ENCODE measurements at regions not wholly inside any gene's neighbourhood (a gene's known extent, or its start where the extent isn't known, plus 50 kb on each side); places are given as distances from the start of the nearest gene placed in this dataset.
"Not testable (repeated sequence)": the region's sequence is repeated elsewhere in the genome, so short reads cannot be mapped to it uniquely, and the experiment has no call there.

DNA sequence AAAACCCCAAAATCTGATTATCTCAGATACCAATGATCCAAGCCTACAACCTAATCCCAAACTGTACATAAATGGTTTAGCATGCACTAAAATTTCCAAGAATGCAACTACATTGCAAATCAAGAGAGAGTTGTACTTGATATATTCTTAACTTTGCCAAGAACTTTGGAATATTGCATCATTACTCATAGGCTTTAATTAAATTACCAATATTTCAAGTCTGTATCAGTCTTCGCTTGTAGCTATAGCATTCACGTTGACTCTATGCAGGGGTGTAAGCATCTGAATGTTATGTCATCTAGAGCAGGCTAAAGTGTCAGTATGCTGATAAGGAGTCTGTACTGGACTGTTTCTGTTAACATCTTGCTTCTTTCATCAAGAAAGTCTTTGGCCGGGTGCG lies 56.3 kb downstream of the FOXI3 start:
- DNase-seq (ENCODE audit: low read depth in 2 of 2): no peak

DNA sequence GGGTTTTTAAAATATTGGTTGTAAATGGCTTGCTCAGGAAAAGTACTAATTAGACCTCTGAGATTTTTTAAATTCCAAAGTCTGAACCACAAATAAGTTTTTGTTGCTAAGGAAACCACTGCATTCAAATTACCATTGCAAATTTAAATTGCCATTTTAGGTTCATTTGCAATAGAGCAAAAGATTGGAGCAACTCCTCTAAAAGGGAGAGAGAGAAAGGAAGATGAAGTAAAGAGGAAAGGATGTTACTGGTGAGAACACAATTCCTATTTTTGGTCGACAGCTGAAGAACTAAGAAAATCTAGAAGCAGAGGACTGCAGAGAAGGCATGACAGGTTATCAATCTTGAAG lies 74.9 kb downstream of the FOXI3 start:
- no peak for DNase-seq (ENCODE audit: low read depth in 2 of 2)

DNA sequence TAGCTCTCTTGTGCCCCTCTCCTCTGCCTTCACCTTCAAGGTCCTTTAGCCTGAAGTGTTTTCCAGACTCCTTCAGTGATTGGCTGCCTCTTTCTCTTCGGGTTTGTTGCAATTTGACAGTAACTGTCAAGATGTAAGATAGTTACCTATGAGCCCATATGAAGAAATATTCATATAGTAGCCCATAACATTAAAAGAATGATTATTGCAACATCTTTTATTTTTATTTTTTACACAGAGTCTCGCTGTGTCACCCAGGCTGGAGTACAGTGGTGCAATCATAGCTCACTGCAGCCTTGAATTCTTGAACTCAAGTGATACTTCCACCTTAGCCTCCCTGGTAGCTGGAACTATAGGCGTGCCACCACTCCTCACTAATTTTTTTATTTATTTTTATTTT lies 80.5 kb downstream of the FOXI3 start:
- no peak for DNase-seq (ENCODE audit: low read depth in 2 of 2)

DNA sequence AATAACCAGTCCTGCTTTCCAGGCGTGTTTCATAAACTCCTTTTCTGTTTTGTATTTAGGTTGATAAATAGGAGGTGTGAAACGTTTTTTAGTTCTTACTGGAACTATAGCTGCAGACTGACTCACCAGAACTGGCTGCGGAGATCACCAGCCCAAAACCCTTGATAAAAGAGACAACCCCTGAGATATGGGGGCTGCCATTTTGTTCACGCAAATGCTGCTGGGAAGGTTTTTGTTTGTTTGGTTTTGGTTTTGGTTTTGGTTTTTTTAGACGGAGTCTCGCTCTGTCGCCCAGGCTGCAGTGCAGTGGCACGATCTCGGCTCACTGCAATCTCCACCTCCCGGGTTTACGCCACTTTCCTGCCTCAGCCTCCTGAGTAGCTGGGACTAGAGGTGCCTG lies 87.1 kb downstream of the FOXI3 start:
- DNase-seq (ENCODE audit: low read depth in 2 of 2): not testable (repeated sequence)

DNA sequence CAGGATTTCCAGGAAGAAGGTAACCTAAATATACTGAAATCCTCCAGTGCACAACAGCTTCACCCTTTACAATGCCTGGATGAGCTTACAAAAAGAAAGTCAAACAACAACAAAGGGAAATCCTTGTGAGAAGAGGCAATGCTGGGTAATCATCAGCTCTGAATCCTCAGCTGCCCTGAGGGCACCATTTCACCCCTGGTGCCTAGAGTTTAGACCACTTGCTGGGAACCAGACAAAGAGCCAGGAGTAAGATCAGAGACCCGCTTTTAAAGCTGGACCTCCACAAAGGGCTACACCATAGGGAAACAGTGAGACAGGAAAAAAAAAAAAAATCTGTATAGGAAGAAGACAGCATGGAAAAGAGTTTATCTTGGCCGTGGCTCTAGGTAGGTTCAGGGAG lies 97.0 kb downstream of the FOXI3 start:
- DNase-seq (ENCODE audit: low read depth in 2 of 2): no peak

DNA sequence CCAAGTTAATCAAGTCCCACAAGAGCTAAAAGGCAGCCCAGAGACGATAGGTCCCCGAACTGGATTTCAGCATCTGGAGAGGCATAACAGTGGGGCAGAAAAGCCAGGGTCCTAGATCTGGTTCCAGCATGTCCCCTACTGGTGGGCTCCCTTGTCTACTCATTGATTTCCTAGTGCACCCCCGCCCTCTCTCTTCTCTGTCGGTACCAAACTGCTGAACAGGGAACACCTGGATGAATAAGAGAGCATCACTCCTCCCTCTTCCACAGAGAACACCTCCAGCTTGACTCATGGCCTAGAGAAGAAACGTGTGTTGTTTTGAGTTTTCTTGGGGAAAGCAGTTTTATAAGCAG lies 101.3 kb downstream of the FOXI3 start:
- DNase-seq (ENCODE audit: low read depth in 2 of 2): no peak

DNA sequence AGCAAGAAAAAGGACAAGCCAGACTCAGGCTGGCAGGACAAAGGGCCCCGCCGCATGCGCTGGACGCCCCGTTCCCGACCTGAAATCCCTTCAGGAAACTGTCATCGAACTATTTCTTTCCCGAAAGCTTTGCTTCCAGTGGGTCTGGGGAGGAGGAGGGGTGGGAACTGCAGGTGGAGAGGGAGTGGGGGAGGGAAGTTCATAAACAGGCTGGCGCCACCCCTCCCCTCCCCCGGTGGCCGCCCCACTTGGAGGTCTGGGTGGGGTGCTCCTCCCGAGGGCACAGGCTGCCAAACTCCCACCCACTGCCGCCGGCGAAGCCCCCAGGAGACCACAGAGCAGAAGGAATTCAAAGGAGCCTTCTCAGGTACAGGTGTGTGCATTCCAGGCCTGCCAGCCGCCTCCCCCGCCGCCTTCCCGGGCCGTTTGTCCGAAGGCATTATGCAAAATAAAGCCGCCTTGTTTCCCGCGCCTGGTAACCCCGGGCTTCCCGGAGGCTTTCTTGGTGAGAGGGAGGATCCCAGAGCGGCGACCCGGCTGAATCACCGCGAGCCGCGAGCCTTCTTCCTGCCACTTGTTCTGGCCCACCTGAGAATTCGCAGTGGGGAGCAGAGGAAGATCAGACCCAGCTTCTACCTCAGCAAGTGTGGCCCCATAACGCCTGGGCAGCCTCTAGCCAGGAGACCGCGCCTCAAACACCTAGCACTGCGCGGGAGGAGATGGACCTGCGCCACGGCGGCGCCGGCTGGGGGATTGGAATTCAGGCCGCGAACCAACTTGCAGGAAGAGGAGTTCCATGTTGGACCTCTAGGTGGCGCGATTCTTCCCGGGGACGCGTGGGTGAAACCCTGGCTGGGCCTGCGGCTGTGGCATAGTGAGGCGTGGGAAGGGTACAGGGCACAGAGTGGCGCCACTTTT lies 101.9 kb downstream of the FOXI3 start:
- DNase-seq (ENCODE audit: low read depth in 2 of 2): peak; percentile 28 to 49

DNA sequence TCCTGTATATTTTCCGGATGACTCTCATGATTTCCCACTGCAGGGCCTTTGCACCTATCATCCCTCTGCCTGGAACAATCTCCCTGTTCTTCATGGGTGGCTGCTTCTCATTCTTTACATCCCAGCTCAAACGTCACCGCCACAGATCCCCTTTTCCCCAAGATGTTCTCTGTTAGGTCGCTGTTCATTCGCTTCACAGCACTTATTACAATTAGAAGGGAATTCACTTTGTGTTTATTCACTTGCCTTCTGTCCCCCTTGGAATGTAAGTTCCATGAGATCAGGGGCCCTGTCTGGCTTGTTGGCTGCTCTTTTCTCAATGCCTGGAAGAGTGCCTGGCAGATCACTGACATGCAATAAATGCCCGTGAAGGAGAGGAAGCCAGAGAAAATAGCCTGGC lies 106.7 kb downstream of the FOXI3 start:
- DNase-seq (ENCODE audit: low read depth in 2 of 2): no peak

DNA sequence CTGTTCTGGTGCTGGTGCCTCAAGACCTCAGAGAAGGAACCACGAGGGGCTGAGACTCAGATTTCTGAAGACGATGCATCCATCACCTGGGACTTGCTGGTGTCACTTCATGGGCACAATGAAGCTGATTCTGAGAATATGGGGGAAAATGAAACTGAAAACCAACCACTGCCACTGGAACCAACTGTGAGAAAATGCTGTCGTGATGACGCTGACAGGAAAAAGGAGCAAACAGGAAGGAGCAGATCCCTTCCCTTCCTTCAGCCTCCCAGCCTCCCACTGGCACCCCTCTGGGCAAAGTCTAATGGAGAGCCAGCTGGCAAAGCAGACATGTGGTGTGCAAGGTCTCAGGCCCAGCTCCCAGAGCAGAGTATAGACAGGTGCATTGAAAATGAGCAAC lies 109.7 kb downstream of the FOXI3 start:
- no peak for DNase-seq (ENCODE audit: low read depth in 2 of 2)

DNA sequence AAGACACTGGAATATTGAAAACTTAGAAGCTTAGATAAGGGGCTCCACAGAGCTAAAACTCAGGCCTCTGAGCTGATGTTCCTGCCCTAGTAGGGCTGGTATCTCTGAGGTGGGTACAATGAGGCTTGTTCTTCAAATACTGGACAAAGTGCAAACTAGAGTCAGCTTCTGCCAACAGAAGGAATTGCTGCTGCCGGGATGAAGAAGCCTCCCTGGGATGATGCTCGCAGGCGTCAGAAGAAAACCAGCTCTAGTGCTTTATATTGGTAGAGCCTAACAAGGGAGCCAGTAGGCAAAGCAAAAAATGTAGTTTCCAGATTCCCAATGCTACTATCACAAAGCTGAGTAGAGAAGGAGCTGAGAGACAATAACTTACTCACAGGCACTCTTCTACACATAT lies 118.1 kb downstream of the FOXI3 start:
- no peak for DNase-seq (ENCODE audit: low read depth in 2 of 2)

DNA sequence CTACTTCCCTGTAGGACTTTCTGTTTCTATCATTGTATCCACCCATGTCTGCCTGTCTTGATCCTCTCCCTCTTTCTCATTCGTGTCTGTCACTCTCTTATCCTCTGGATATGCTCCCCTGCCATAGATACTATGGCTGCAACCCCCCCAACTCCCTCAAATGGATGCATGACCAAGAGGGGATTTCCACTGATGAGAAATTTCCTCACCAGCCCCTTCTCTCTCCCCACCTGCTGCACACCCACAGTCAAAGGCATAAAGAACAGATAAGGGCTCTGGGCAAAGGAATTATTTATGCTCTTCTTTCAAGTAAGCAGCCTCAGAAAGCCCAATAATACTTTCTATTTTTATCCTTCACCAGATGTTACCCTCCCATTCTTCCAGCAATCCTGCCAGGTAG lies 121.3 kb downstream of the FOXI3 start:
- no peak for DNase-seq (ENCODE audit: low read depth in 2 of 2)

DNA sequence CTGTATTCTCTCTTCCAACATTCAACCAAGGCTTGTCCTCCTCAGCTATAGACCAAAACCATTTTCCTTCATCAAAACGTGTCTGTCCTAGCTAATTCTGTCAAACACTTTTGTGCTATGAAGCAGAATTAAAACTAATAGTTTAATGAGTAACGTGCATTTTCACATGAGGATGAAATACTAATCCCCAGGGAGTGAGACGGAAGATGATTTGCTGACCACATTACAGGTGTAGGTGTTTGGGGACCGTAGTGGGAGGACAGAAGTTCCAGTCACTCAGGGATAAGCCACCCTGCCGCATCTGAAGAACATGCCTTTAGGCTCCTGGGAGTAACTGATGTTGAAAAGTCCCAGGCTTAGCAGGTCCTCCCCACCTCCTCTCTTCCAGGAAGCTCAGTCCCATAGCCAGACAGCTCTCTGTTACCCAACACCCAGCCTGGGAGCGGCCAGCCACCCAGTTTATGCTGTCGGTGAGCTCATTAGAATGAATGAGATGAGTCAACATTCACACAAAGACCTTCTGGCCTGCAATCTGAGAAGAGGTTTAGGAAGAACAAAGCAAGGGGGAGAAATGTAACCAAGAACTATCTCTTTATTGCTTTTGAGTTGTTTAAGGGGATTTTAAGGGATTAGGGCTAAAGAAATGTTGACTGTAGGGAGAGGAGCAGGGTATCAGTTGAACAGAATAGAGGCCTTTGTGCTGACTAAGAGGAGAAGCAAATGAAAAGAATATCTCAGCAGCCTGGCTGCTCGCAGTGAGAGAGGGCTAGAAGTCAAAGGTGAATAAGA lies 122.5 kb downstream of the FOXI3 start:
- no peak for DNase-seq (ENCODE audit: low read depth in 2 of 2)

DNA sequence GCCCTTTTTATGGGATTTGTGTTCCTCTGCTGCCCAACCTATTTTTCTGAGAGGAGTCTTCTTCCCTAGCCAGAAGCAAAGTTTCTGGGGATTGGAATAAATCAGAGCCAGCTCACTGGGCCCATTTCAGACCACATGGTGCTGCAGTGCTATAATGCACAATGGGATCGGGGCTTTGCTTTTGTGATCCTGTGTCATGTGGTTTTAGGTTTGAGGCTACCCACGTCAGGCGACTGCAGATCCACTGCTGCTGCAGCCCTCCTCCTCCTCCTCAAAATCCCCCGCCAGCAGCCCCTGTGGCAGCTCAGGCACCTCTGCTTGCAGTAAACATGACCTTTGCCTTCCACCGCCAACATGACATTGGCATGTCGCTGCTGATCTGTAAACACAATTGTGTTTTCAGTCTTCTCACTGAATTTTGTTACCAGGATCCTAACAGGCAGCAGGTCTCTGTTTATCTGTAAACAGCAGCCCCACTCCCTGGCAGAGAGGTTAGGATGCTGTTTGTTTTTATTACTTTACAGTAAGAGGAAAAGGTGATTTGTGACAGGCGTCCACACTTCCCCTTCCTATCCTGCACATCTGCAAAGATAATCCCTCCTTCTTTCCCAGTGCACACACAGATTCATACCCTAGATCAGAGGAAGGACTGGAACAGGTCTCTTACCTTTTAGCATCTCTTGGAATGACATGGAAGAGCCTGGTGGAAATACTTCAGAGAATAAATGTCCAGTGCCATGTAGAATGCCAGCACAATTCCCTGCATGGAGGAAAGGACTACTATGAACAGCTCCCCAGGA lies 130.8 kb downstream of the FOXI3 start:
- no peak for DNase-seq (ENCODE audit: low read depth in 2 of 2)

DNA sequence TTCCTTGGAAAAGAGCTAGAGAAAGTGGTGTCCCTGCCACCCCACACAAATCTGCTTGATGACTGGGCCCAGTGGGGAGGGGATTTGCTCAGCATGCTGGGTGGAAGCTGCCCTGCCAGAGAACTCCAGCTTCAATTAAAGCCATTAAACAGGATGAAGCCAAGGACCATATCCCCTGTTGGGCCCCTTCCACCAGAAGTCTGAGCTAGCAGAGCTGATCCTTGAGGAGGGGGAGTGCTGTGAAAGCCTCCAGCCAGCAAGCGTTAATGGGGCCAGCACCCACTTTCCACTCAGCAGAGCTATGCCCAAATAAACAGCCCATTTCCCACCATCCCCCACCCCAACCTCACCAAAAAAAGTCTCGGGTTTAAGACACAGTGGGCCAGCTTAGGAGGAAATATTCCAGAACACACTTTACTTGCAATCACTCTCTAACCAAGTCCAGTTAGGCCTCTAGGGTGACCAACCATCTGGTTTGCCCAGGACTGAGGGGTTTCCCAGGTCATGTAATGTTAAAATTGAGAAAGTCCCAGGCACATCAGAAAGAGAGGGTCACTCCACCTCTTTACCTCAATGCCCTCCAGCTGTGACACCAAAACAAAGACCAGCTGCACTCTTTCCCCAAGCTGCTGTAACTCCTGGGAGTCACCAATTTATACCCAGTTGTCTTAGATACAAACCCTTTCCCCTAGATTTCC lies 132.3 kb downstream of the FOXI3 start:
- DNase-seq (ENCODE audit: low read depth in 2 of 2): no peak

DNA sequence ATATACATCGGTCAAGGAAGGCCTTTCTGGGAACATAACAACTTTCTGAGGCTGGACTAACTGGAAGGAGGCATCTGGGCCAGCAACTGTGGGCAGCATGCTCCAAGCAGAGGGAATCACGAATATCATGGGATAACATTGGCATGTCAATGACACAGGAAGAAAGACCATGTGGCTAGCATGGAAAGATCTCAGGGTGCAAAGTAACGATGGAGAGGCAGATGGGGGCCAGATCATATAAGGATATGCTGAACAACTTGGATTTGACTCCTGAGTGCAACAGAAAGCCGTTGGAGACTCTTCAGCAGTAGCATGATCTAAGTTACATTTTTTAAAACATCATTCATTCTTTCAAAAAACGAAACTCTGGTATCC lies 133.6 kb downstream of the FOXI3 start:
- DNase-seq (ENCODE audit: low read depth in 2 of 2): no peak

DNA sequence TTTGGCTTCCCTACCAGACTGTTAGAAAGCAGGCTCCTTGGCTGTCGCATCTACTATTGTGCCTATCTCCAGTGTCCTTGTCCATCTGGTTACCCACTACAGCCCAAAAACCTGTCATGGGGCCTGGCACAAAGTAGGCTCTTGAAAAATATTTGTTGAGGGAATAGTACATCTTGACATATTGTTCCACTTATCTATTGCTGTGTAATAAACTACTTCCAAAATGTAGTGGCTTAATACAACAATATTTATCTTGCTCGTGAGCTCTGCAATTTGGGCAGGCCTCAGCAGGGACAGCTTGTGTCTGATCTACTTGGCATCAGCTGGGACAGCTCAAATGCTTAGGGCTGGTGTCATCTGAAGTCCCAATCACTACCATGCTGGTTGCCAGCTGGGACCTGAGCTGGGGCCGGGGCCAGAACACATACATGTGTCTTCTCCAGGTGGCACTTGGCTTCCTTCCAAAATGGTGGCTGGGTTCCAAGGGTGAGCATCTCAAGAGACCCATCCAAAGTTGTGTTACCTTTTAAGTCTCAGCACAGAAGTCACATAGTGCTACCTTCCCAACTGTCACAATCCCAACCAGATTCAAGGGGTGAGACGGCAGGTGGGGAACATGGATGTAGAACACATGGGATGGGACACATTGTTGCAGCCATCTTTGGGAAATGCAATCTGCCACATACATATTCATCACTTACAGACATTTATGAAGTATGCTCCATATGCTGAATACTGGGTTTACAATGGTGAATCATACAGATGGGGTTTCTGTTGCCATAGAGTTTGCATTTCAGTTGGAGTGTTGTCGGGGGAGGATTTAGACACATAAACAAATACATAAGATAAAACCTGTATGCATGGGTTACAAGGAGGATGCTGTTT lies 134.2 kb downstream of the FOXI3 start:
- no peak for DNase-seq (ENCODE audit: low read depth in 2 of 2)

DNA sequence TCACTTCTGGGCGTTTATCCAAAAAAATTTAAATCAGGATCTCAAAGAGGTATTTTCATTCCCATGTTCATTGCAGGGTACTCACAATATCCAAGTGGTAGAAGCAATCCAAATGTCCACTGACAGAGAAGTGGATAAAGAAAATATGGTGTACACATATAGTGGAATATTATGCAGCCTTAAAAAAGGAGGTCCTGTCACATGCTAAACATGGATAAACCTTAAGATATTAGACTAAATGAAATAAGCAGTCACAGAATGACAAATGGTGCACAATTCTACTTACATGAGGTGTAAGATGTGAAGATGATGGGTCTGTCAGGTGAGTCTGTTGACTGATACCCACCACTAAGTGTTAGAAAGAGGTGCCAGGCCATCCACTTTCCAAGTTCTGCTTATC lies 140.6 kb downstream of the THNSL2 start:
- DNase-seq (ENCODE audit: low read depth in 2 of 2): no peak

DNA sequence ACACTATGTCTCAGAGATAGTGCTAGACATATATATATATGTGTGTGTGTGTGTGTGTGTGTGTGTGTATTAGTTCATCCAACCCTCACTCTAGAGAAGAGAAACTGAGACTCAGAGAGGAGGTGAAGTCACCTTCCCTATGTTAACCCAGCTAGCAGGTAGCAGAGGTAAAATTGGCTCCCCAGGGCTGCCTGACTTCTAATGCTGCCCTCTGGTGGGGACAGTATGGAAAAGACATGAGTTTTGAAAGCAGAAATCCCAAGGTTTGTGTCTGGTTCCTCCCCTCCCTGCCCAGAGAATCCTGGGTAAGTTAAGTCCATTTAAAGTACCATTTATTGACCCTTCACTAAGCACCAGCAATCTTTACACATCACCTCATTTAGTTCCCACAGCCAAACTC lies 137.7 kb downstream of the THNSL2 start:
- no peak for DNase-seq (ENCODE audit: low read depth in 2 of 2)

DNA sequence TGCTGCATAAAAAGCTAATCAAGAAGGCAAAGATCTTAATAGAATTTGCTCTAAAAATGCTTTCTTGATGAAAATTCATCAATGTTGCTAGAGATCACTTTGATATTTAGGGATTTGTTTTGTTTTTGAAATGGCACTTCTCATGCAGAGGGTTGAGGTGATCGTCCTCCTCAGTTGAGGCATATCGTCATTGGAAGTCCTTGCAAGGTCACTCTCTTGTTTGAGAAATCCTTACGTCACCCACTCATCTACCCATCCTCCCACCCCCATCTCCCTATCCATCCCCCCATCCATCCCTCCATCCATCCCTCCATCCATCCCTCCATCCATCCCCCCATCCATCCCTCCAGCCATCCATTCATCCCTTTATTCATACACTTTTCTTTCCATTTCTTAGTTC lies 133.7 kb downstream of the THNSL2 start:
- no peak for DNase-seq (ENCODE audit: low read depth in 2 of 2)

DNA sequence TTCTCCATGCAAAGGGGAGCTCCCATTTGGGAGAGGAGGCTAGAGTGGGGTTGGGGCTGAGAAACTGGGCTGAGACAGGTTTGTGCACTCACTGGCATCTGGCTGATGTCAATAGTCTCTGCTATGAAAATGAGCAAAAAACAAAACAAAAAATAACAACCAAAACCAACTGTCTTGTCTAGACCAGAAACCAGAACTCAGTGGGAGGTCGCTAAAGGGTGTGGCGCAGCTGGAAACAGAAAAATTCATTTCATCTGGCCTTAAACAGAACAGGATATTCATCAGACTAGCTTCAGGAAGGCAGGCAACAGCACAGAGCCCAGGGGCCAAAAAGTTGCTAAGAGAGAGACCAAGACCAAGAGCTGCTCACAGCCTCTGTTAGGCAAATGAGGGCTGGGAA lies 126.1 kb downstream of the THNSL2 start:
- DNase-seq (ENCODE audit: low read depth in 2 of 2): no peak
